SU-DHL-6 (cell line): ENCODE measurements at regions not wholly inside any gene's neighbourhood (a gene's known extent, or its start where the extent isn't known, plus 50 kb on each side); places are given as distances from the start of the nearest gene placed in this dataset.

Source experiments
- H2AFZ ChIP-seq: fragments of 200-600 bp; sonication (generic); 2 replicates; pipeline ENCODE4 v1.6.1; 2014; ENCODE audit warnings: low read depth, mild to moderate bottlenecking, moderate library complexity, mixed read lengths, antibody characterized with exemption, low read length; ENCODE audit not compliant: severe bottlenecking
- H3F3A ChIP-seq: fragments of 200-600 bp; shearing (Covaris generic); 2 replicates; pipeline ENCODE4 v1.6.0; 2016; ENCODE audit warnings: antibody characterized with exemption, mild to moderate bottlenecking; ENCODE audit not compliant: insufficient read depth
- H3K27ac ChIP-seq: fragments of 200-600 bp; sonication (generic); 2 replicates; pipeline ENCODE4 v1.5.1; 2016; ENCODE audit warnings: low read depth, mild to moderate bottlenecking, low read length, moderate library complexity, mixed read lengths
- H3K27me3 ChIP-seq: fragments of 200-600 bp; sonication (generic), shearing (Covaris generic); 2 replicates; pipeline ENCODE4 v1.6.0; 2014; ENCODE audit warnings: mild to moderate bottlenecking, low read length
- H3K36me3 ChIP-seq: fragments of 200-600 bp; sonication (generic); 2 replicates; pipeline ENCODE4 v1.6.1; 2014; ENCODE audit warnings: mild to moderate bottlenecking, low read length, mixed read lengths
- H3K4me2 ChIP-seq: fragments of 300-600, 200-600 bp; shearing (Covaris generic), sonication (generic); 2 replicates; pipeline ENCODE4 v1.6.0; 2014; ENCODE audit warnings: low read length, low read depth, mild to moderate bottlenecking; ENCODE audit not compliant: poor library complexity, severe bottlenecking
- H3K4me3 ChIP-seq: fragments of 200-600 bp; sonication (generic); 2 replicates; pipeline ENCODE4 v1.5.1; 2014; ENCODE audit warnings: antibody characterized with exemption, low read length, mild to moderate bottlenecking, mixed read lengths; ENCODE audit not compliant: insufficient read depth, poor library complexity, severe bottlenecking
- H3K79me2 ChIP-seq: fragments of 200-600 bp; sonication (generic); 2 replicates; pipeline ENCODE4 v1.6.1; 2014; ENCODE audit warnings: mild to moderate bottlenecking, low read length, moderate library complexity; ENCODE audit not compliant: insufficient read depth
- H3K9ac ChIP-seq: fragments of 200-600 bp; sonication (generic); 2 replicates; pipeline ENCODE4 v1.7.0; 2014; ENCODE audit warnings: mild to moderate bottlenecking, low read length
- H3K9me2 ChIP-seq: fragments of 200-600 bp; sonication (generic); replicated peaks from 2 replicates; pipeline ENCODE4 v1.6.1; 2014; ENCODE audit warnings: low read length; ENCODE audit not compliant: insufficient read depth
- H3K9me3 ChIP-seq: fragments of 200-600 bp; sonication (generic); 2 replicates; pipeline ENCODE4 v1.6.1; 2014; ENCODE audit warnings: low read length, mixed read lengths; ENCODE audit not compliant: insufficient read depth
- H4K20me1 ChIP-seq: fragments of 200-600 bp; sonication (generic); 2 replicates; pipeline ENCODE4 v1.6.1; 2014; ENCODE audit warnings: low read depth, mild to moderate bottlenecking, antibody characterized with exemption, low read length, moderate library complexity, mixed read lengths
- EZH2phosphoT487 ChIP-seq: fragments of 200-600 bp; sonication (generic), shearing (Covaris generic); conservative IDR thresholded peaks from 2 replicates; pipeline ENCODE4 v1.6.1; 2018; ENCODE audit warnings: mild to moderate bottlenecking, antibody characterized with exemption, low read length, moderate library complexity, mixed read lengths
- TF ChIP-seq, protein P1 (sequence below): fragments of 200-600 bp; sonication (generic); IDR thresholded peaks from one replicate; pipeline ENCODE4 v1.5.1; 2017; ENCODE audit warnings: antibody characterized with exemption, mild to moderate bottlenecking, low read length, moderate library complexity; ENCODE audit not compliant: insufficient read depth, poor library complexity, severe bottlenecking

DNA sequence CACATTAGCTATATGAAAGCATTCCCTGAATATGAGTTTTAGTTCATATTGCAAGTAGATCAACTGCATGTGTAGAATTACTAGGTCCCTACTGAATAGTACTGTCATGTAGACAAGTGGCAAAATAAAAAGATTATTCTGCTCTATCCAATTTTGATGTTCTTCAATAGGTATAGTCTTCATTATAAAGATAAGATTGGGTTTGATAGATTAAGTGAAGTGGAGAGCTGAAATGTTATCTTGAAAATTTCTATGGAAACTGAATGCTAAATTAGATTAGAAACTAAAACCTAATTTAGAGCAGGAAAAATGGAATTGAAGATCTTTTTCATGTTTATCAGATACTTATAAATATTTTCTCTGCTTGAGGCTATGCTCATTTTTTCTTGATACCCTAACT, 1610.0 kb downstream of the BRINP3 start:
- Histone ChIP-seq H2AFZ (no peak overlapping the region), H4K20me1 (no peaks in the 10 kb centered on the region), H3K9me3 (no peaks in the 10 kb centered on the region), H3K9ac (no peak overlapping the region), H3K9me2 (no peaks in the 10 kb centered on the region), H3K27me3 (no peaks in the 10 kb centered on the region), H3K4me2 (no peak overlapping the region), H3K27ac (no peak overlapping the region), H3K36me3 (no peaks in the 10 kb centered on the region; the same call in 1 of the 2 replicates), H3K4me3 (no peak overlapping the region), H3F3A (no peaks in the 10 kb centered on the region), H3K79me2 (no peaks in the 10 kb centered on the region)
- TF ChIP-seq, protein P1, sequence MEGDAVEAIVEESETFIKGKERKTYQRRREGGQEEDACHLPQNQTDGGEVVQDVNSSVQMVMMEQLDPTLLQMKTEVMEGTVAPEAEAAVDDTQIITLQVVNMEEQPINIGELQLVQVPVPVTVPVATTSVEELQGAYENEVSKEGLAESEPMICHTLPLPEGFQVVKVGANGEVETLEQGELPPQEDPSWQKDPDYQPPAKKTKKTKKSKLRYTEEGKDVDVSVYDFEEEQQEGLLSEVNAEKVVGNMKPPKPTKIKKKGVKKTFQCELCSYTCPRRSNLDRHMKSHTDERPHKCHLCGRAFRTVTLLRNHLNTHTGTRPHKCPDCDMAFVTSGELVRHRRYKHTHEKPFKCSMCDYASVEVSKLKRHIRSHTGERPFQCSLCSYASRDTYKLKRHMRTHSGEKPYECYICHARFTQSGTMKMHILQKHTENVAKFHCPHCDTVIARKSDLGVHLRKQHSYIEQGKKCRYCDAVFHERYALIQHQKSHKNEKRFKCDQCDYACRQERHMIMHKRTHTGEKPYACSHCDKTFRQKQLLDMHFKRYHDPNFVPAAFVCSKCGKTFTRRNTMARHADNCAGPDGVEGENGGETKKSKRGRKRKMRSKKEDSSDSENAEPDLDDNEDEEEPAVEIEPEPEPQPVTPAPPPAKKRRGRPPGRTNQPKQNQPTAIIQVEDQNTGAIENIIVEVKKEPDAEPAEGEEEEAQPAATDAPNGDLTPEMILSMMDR: no peak
- TF ChIP-seq EZH2phosphoT487: no peak

DNA sequence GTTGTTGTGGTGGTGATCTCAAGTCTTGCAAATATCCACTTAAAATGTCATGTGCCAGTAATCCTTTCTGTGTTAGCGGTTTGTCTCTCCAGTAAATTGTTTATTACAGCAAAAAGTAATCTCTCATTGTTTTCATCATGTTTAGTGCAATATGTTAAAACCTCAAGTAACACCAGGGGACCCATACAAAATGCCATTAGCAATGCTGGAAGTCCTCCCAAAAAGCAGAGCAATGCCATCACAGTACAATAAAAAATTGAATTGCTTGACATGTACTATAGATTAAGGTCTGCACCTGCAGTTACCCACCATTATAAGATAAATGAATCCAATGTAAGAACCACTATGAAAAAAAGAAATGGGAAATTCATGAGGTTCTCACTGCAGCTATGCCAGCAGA, 1606.5 kb downstream of the BRINP3 start:
- no peak overlapping the region for H3K4me2 ChIP-seq
- H3K9me2 ChIP-seq: no peaks in the 10 kb centered on the region
- no peaks in the 10 kb centered on the region for H3K9me3 ChIP-seq
- H3K27me3 ChIP-seq: no peaks in the 10 kb centered on the region
- H3F3A ChIP-seq: no peaks in the 10 kb centered on the region
- no peaks in the 10 kb centered on the region for H4K20me1 ChIP-seq
- no peak overlapping the region for H3K27ac ChIP-seq
- H2AFZ ChIP-seq: no peak overlapping the region
- H3K36me3 ChIP-seq: no peaks in the 10 kb centered on the region
- H3K4me3 ChIP-seq: no peak overlapping the region
- no peak overlapping the region for H3K9ac ChIP-seq
- TF ChIP-seq, protein P1: no peak
- no peak for TF ChIP-seq EZH2phosphoT487
- no peaks in the 10 kb centered on the region for H3K79me2 ChIP-seq

DNA sequence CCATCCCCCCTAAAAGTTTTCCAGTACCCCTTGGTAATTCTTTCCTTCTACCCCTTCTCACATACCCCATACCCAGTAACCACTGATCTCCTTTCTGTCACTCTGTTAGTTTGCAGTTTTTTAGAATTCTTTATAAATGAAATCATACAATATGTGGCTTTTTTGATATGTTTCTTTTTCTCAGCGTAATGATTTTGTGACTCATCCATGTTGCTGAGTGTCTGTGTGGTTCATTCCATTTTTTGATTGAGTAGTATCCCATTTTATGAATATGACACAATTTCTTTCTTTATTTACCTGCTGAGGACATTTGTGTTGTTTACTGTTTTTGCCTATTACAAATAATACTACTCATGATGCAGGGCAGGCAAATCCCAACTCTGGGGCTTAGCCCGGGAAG, 1605.3 kb downstream of the BRINP3 start:
- H4K20me1 ChIP-seq: no peaks in the 10 kb centered on the region
- no peaks in the 10 kb centered on the region for H3K9me3 ChIP-seq
- no peak overlapping the region for H3K9ac ChIP-seq
- H3K36me3 ChIP-seq: no peaks in the 10 kb centered on the region
- H3K9me2 ChIP-seq: no peaks in the 10 kb centered on the region
- no peak overlapping the region for H3K4me3 ChIP-seq
- peak overlapping the region; percentile 51 for H2AFZ ChIP-seq
- no peak overlapping the region for H3K4me2 ChIP-seq
- no peak overlapping the region for H3K27ac ChIP-seq
- no peaks in the 10 kb centered on the region for H3F3A ChIP-seq
- H3K27me3 ChIP-seq: no peaks in the 10 kb centered on the region
- H3K79me2 ChIP-seq: no peaks in the 10 kb centered on the region
- no peak for TF ChIP-seq EZH2phosphoT487
- TF ChIP-seq, protein P1: no peak

DNA sequence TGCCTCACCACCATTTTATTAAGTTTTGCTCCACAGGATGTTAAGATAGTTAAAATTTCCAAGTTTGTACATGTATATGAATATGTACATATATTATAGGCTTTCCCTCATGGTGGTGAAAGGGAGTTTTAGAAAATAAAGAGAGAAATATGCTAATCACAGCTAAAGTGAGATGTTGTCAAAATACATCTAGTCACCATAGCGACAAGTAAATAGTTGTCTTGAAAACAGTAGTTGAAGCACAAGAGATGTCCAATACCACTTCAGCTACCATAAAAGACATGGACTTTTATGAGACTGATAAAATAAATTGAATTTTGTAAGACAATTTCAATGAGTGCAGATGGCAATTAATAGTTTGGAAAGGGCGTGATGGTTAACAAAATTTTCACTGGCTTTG, 1600.0 kb downstream of the BRINP3 start:
- no peaks in the 10 kb centered on the region for H3F3A ChIP-seq
- H2AFZ ChIP-seq: peak overlapping the region; percentile 2
- no peaks in the 10 kb centered on the region for H3K27me3 ChIP-seq
- no peak overlapping the region for H3K4me2 ChIP-seq
- no peak for TF ChIP-seq EZH2phosphoT487
- TF ChIP-seq, protein P1: no peak
- no peaks in the 10 kb centered on the region for H3K9me3 ChIP-seq
- H3K9ac ChIP-seq: no peak overlapping the region
- H3K9me2 ChIP-seq: no peaks in the 10 kb centered on the region
- H3K27ac ChIP-seq: no peak overlapping the region
- H3K79me2 ChIP-seq: no peaks in the 10 kb centered on the region
- no peak overlapping the region for H3K4me3 ChIP-seq
- no peaks in the 10 kb centered on the region for H3K36me3 ChIP-seq
- no peaks in the 10 kb centered on the region for H4K20me1 ChIP-seq
